Dendritic cell treated with granulocyte-macrophage colony-stimulating factor and Interleukin-4, amounts not matched to agents 40 ng/mL and 50 ng/mL, for 4 days (primary cell): ENCODE measurements at regions not wholly inside any gene's neighbourhood (a gene's known extent, or its start where the extent isn't known, plus 50 kb on each side); places are given as distances from the start of the nearest gene placed in this dataset.
"Not testable (repeated sequence)": the region's sequence is repeated elsewhere in the genome, so short reads cannot be mapped to it uniquely, and the experiment has no call there.

Experiments
- H3K27ac Mint-ChIP-seq: one replicate; pipeline ENCODE4 v1.8.0; 2022; ENCODE audit warnings: mild to moderate bottlenecking, mixed read lengths
- H3K27me3 Mint-ChIP-seq: one replicate; pipeline ENCODE4 v1.8.0; 2022; ENCODE audit warnings: mild to moderate bottlenecking, mixed read lengths
- H3K36me3 Mint-ChIP-seq: one replicate; pipeline ENCODE4 v1.8.0; 2022; ENCODE audit warnings: low read depth, mixed read lengths
- H3K4me1 Mint-ChIP-seq: one replicate; pipeline ENCODE4 v1.8.0; 2022; ENCODE audit warnings: low read depth, mixed read lengths
- H3K4me3 Mint-ChIP-seq: one replicate; pipeline ENCODE4 v1.8.0; 2022; ENCODE audit warnings: mild to moderate bottlenecking, moderate library complexity, mixed read lengths
- H3K9me3 Mint-ChIP-seq: one replicate; pipeline ENCODE4 v1.8.0; 2022; ENCODE audit warnings: mixed read lengths
- intact Hi-C: fragments of 100-400 bp; cut with micrococcal nuclease; formaldehyde crosslinking; loops from one replicate; pipeline ENCODE4 v1.15.0; 2022

- H3K9me3 Mint-ChIP-seq: peaks cover 9% of the 10 kb centered on the region
These were observed 75.8 kb upstream of the LRPPRC start for GRCh38 chr2:44071454-44072046.

GRCh38 chr2:44073667-44074066 lies 77.9 kb upstream of the LRPPRC start:
- H3K27ac Mint-ChIP-seq, H3K4me3 Mint-ChIP-seq, H3K4me1 Mint-ChIP-seq, H3K27me3 Mint-ChIP-seq, H3K36me3 Mint-ChIP-seq, intact Hi-C loops, H3K9me3 Mint-ChIP-seq: not testable (repeated sequence)

More at GRCh38 chr2:44071454-44072046, 75.8 kb upstream of the LRPPRC start:
- intact Hi-C loops: no loop called here
- H3K4me3 Mint-ChIP-seq: no peak overlapping the region
- no peak overlapping the region for H3K27ac Mint-ChIP-seq
- no peaks in the 10 kb centered on the region for H3K27me3 Mint-ChIP-seq
- no peaks in the 10 kb centered on the region for H3K4me1 Mint-ChIP-seq
- H3K36me3 Mint-ChIP-seq: no peaks in the 10 kb centered on the region

- intact Hi-C loops, H3K4me3 Mint-ChIP-seq, H3K9me3 Mint-ChIP-seq, H3K4me1 Mint-ChIP-seq, H3K27me3 Mint-ChIP-seq, H3K36me3 Mint-ChIP-seq, H3K27ac Mint-ChIP-seq: not testable (repeated sequence)
These were observed 79.0 kb upstream of the LRPPRC start for GRCh38 chr2:44074795-44075194.

GRCh38 chr2:44075541-44075940 lies 79.8 kb upstream of the LRPPRC start:
- Mint-ChIP-seq H3K9me3 (no peaks in the 10 kb centered on the region), H3K36me3 (no peaks in the 10 kb centered on the region), H3K4me1 (no peaks in the 10 kb centered on the region), H3K4me3 (no peak overlapping the region), H3K27me3 (no peaks in the 10 kb centered on the region), H3K27ac (no peak overlapping the region)
- intact Hi-C loops: no loop called here

GRCh38 chr2:44077942-44078511 lies 82.2 kb upstream of the LRPPRC start:
- no peaks in the 10 kb centered on the region for H3K9me3 Mint-ChIP-seq
- intact Hi-C loops: no loop called here
- H3K36me3 Mint-ChIP-seq: no peaks in the 10 kb centered on the region
- H3K4me3 Mint-ChIP-seq: no peak overlapping the region
- H3K27ac Mint-ChIP-seq: no peak overlapping the region
- H3K4me1 Mint-ChIP-seq: peaks cover 6% of the 10 kb centered on the region
- H3K27me3 Mint-ChIP-seq: no peaks in the 10 kb centered on the region

GRCh38 chr2:44079686-44080085 lies 83.9 kb upstream of the LRPPRC start:
- no peak overlapping the region for H3K27ac Mint-ChIP-seq

GRCh38 chr2:44083054-44083453 lies 85.6 kb upstream of the PPM1B start:
- peaks cover 2% of the 10 kb centered on the region for H3K27me3 Mint-ChIP-seq
- H3K4me3 Mint-ChIP-seq: no peak overlapping the region
- H3K4me1 Mint-ChIP-seq: peaks cover 19% of the 10 kb centered on the region
- no peaks in the 10 kb centered on the region for H3K9me3 Mint-ChIP-seq
- H3K27ac Mint-ChIP-seq: no peak overlapping the region
- H3K36me3 Mint-ChIP-seq: no peaks in the 10 kb centered on the region
- intact Hi-C loops: loop anchor here (10.0 kb wide), 1 partner anchor 262 kb away; no protein-coding TSS in a partner anchor

More at GRCh38 chr2:44079686-44080085, 83.9 kb upstream of the LRPPRC start:
- Mint-ChIP-seq H3K27me3 (no peaks in the 10 kb centered on the region), H3K36me3 (no peaks in the 10 kb centered on the region), H3K4me3 (no peak overlapping the region), H3K4me1 (peaks cover 6% of the 10 kb centered on the region), H3K9me3 (no peaks in the 10 kb centered on the region)
- intact Hi-C loops: loop anchor here (10.0 kb wide), 1 partner anchor 265 kb away; no protein-coding TSS in a partner anchor

- H3K9me3 Mint-ChIP-seq: no peaks in the 10 kb centered on the region
- H3K27ac Mint-ChIP-seq: no peak overlapping the region
- peaks cover 19% of the 10 kb centered on the region for H3K4me1 Mint-ChIP-seq
- H3K4me3 Mint-ChIP-seq: no peak overlapping the region
- no peaks in the 10 kb centered on the region for H3K36me3 Mint-ChIP-seq
- H3K27me3 Mint-ChIP-seq: peaks cover 2% of the 10 kb centered on the region
- intact Hi-C loops: loop anchor here (10.0 kb wide), 1 partner anchor 260 kb away; no protein-coding TSS in a partner anchor
These were observed 83.8 kb upstream of the PPM1B start for GRCh38 chr2:44084850-44085249.

- peak overlapping the region; percentile 73 for H3K27ac Mint-ChIP-seq
- H3K36me3 Mint-ChIP-seq: no peaks in the 10 kb centered on the region
- intact Hi-C loops: loop anchor here (1.0 to 10.0 kb wide), 4 partner anchors 82 to 258 kb away; partner anchors contain the start of gene PPM1B
- peaks cover 26% of the 10 kb centered on the region for H3K4me1 Mint-ChIP-seq
- H3K27me3 Mint-ChIP-seq: peaks cover 2% of the 10 kb centered on the region
- H3K4me3 Mint-ChIP-seq: no peak overlapping the region
- H3K9me3 Mint-ChIP-seq: no peaks in the 10 kb centered on the region
These were observed 82.0 kb upstream of the PPM1B start for GRCh38 chr2:44086629-44087028.

GRCh38 chr2:44087036-44087713 lies 81.5 kb upstream of the PPM1B start:
- Mint-ChIP-seq H3K4me1 (peaks cover 25% of the 10 kb centered on the region), H3K36me3 (no peaks in the 10 kb centered on the region), H3K27me3 (peaks cover 2% of the 10 kb centered on the region), H3K27ac (peak overlapping the region; percentile 73), H3K9me3 (no peaks in the 10 kb centered on the region), H3K4me3 (peak overlapping the region; percentile 70)
- intact Hi-C loops: loop anchor here (1.0 to 10.0 kb wide), 4 partner anchors 81 to 258 kb away; partner anchors contain the start of gene PPM1B

- intact Hi-C loops: loop anchor here (1.0 to 10.0 kb wide), 4 partner anchors 81 to 257 kb away; partner anchors contain the start of gene PPM1B
- peaks cover 2% of the 10 kb centered on the region for H3K27me3 Mint-ChIP-seq
- no peaks in the 10 kb centered on the region for H3K9me3 Mint-ChIP-seq
- peak overlapping the region; percentile 70 for H3K4me3 Mint-ChIP-seq
- no peaks in the 10 kb centered on the region for H3K36me3 Mint-ChIP-seq
- peaks cover 25% of the 10 kb centered on the region for H3K4me1 Mint-ChIP-seq
- H3K27ac Mint-ChIP-seq: peak overlapping the region; percentile 73
These were observed 81.0 kb upstream of the PPM1B start for GRCh38 chr2:44087714-44088092.

- H3K4me3 Mint-ChIP-seq, H3K9me3 Mint-ChIP-seq, intact Hi-C loops, H3K36me3 Mint-ChIP-seq, H3K27ac Mint-ChIP-seq, H3K27me3 Mint-ChIP-seq: not testable (repeated sequence)
- peaks cover 15% of the 10 kb centered on the region for H3K4me1 Mint-ChIP-seq
These were observed 76.2 kb upstream of the PPM1B start for GRCh38 chr2:44092519-44092918.

- no peak overlapping the region for H3K27ac Mint-ChIP-seq
- no peak overlapping the region for H3K4me3 Mint-ChIP-seq
- intact Hi-C loops: no loop called here
- no peaks in the 10 kb centered on the region for H3K36me3 Mint-ChIP-seq
- H3K4me1 Mint-ChIP-seq: peaks cover 12% of the 10 kb centered on the region
- no peaks in the 10 kb centered on the region for H3K27me3 Mint-ChIP-seq
- no peaks in the 10 kb centered on the region for H3K9me3 Mint-ChIP-seq
These were observed 74.7 kb upstream of the PPM1B start for GRCh38 chr2:44093970-44094369.

- Mint-ChIP-seq H3K27ac (no peak overlapping the region), H3K9me3 (no peaks in the 10 kb centered on the region), H3K4me3 (no peak overlapping the region), H3K36me3 (no peaks in the 10 kb centered on the region), H3K4me1 (peaks cover 19% of the 10 kb centered on the region), H3K27me3 (no peaks in the 10 kb centered on the region)
- intact Hi-C loops: no loop called here
These were observed 71.3 kb upstream of the PPM1B start for GRCh38 chr2:44097322-44097907.
